ENCODE measurements at regions not wholly inside any gene's neighbourhood (a gene's known extent, or its start where the extent isn't known, plus 50 kb on each side); places are given as distances from the start of the nearest gene placed in this dataset.

DNA sequence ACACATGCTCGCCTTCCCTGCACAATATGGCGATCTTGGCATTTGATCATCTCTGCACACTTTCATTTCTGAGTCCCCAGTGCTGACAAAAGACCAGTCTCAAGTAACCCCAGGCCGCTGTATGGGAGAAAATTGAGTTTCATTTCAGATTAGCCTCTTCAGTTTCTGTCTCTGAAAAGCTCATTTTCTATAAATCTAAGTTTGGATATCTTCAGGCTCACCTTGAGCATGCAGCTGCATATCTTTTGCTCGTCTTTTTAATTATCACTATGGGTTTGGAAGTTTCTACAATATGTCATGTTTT lies 169.1 kb upstream of the MAST4 start:
- TF ChIP-seq ZNF274 (IDR thresholded peaks at IDR 0.05; ENCODE audit: low read depth, low read length), result no peak
- no peak for TF ChIP-seq SUZ12 (IDR thresholded peaks at IDR 0.05; ENCODE audit: extremely low read depth, insufficient read depth, insufficient read length)
